HL-60/S4 treated with retinoic acid at 250 ng/mL for 4 days and 3 days (cell line): ENCODE measurements at regions not wholly inside any gene's neighbourhood (a gene's known extent, or its start where the extent isn't known, plus 50 kb on each side); places are given as distances from the start of the nearest gene placed in this dataset.

Experiments used
- in situ Hi-C: fragments of 300-500 bp; cut with MboI; formaldehyde crosslinking; loops from 2 replicates; pipeline ENCODE4 v1.7.0; 2022; ENCODE audit warnings: low sequenced_read_pairs

DNA sequence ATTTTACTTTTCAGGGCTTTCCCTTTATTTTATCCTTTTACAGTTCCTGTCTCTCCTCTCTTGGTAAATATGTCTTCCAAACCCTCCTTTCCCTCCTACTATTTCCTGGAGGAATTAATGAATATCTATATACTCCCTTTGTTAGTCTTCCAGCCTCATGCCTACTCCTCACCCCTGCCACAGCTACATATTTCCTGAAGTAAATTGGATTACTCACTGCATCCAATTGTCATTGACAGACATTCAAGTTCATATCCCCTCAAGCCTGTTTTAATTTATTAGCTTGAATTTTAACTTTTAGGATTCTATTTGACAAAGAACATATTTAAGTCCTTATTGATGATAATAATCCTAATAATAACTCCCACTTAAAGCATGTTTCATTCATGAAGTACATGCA is 314.5 kb downstream of the TMEM161B start:
- in situ Hi-C loops, result no loop called here

DNA sequence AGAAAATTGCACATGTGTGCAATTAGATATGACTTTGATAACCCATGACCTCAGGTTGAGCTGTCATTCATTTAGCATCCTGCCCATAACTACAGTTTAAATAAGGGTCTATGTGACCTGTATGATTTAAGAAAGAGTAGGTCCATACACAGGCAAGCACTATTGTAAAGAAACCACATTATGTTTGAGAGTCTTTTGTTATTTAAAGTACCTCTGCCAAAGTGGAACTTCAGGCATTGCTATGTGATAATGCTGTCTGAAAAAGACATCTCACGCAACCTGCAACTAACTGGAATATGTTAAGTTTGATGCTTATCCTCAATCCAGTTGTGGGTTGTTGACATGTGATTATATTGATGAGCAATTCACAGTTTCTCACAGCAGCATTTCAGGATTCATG is 317.0 kb downstream of the TMEM161B start:
- in situ Hi-C loops, result no loop called here

DNA sequence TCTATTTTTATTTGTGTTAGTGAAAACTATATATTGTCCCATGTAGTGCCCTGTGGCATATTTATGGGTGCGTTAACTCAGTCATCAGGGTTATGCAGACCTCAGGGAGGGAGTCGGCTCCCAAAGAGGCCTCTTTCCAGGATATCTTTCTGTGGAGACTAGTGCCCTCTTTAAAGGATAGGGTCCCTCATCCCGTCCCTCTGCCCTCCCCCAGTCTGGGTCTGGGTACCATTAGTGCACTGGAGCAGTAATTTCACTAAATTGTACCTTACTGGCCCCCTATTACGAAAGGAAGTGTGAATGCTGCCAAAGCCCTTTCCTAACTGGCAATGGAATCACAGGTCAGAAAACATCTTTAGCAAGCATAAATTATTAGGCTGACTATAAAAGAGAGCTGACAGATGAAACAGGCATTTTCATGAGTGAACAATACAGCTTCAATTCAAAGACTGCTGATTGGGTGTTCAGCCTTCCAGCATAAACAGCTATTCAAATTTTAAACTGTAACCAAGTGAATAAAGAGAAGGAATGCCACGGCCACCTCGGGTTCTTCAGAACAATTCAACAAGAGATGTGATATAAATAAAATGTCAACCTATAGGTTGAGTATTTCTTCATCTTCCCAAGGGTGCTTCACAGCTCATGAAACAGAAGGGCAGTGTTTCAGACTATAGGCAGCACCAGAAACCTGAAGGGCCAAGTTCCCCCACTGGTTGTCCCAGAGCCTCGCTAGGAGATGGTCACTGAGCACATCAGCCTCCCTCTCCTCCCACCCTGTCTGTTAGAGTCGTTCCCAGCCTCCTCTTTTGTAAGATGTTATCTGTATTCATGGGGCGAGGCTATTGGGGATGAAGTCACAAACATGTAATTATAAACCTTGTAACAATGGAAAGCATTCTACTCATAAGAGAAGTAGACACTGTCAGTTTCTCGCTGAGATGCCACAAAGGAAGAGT is 318.7 kb downstream of the TMEM161B start:
- in situ Hi-C loops, result no loop called here

DNA sequence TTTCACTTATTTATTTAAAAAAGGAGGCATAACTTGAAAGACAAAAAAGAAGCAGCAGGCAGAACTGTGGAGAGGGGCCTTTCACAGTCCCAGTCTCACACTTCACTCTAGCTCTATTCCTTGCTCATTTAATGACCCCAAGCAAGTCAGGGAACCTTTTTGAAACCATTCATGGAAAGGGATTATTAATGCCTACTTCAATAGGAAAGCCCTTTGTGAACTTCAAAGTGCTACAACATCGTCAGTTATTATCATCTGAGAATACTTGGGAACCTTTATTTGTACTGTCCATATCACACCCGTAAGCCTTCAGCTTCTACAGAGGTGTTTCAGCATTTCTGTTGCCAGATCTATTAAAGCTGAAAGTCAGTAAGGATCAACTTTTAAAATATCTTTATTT is 320.2 kb downstream of the TMEM161B start:
- in situ Hi-C loops, result no loop called here

DNA sequence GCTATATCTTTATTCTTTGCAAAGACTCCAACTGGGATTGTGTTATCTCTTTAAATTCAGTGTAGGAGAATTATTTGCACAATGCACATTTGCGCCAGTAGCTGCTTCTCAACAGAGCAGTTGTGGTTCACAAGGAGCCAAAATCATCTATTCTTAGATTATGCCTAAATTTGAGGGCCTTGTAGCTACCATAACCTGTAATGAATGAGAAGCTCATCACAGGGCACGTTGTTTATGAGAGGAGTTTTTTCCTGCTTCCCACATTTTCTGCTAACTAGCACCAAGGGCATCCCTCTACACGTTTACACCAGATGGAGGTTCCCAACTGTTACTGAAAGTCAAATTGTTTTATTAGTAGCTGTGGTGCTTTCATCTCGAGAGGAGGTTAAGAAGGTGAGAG is 322.4 kb downstream of the TMEM161B start:
- in situ Hi-C loops, result no loop called here

DNA sequence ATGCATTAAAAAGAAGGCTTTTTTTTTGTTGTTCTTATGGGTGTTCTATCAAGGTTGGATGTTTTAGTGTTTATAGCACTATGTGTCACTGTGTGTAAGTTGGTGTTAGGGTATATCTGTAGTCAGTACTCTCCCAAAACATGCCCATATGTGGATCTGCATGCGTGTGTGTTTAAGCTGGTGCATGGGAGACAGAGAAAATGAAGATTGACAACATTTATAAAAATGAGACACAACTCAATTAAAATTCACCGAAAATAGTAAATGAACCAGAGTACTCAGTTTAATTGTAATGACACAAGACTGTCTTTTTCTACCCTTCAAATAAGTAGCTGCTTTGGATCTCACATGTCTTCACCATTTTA is 323.4 kb downstream of the TMEM161B start:
- in situ Hi-C loops, result no loop called here

DNA sequence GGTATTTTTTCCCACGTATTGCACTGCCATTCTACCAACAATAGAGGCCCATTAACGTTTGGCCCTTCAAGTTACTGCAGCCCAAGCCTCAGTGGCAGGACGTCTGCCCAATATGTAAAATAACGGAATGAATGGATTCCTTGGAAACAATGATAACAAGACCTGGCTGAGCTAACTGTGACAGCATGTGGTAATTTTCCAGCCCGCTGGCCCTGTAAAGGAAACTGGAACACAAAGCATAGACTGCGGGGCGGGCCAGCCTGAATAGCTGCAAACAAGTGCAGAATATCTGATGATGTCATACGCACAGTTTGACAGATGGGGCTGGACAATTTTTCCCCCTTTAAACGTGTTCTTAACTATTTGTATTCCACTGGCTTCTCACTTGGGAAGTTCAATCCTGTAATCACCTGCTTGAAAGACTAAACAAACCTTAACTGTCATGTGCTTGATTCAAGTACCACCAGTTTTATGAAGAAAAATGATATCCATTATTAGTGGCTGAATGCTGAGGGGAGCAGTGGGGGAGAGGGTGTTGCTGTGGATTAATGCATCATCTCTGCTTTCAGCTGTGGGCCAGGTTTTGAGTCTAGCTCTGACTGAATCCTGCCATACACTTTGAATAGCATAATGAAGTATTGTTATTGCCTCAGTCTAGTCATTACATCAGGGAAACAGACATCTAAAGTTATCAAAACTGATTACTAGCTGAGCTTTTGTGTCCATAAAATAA is 323.9 kb downstream of the TMEM161B start:
- in situ Hi-C loops, result no loop called here

DNA sequence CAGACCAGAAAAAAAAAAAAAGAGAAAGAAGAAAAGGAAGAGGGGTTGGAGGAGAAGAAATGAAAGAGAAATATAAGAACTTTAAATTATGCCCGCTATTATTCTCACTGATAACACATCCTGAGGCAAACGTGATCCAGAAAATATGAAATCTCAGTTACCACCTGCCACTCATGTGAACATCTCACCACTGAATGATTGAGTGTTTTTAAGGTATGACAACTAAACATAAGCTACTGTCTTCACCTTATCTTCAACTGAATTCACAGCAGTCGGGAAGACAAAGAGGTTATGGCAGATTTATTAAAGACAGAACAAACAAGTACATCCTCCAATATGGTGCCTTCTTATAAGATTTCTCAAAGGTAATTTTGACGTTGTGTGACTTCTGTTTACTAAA is 327.9 kb downstream of the TMEM161B start:
- in situ Hi-C loops, result no loop called here

DNA sequence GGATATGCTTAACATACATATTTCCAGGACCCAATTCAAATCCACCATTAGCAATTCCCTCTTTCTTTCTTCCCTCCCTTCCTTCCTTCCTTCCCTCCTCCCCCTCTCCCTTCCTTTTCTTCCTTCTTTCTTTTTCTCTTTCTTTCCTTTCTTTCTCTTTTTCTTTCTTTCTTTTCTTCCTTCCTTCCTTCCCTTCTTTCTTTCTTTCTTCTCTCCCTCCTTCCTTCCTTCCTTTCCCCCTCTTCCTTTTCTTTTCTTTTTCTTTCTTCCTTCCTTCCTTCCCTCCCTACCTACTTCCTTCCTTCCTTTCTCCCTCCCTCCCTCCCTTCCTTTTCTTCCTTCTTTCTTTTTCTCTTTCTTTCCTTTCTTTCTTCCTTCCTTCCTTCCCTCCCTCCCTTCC is 332.0 kb downstream of the TMEM161B start:
- in situ Hi-C loops, result no loop called here

DNA sequence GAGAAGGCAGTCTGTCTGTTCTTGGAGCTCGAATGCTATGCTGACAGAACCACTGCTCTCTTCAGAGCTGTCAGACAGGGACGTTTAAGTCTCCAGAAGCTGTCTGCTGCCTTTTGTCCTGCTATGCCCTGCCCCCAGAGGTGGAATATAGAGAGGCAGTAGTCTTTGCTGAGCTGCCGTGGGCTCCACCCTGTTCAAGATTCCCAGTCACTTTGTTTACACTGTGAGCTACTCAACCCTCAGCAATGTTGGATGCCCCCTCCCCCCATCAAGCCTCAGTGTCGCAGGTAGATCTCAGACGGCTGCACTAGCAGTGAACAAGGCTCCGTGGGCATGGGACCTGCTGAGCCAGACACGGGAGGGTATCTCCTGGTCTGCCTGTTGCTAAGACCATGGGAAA is 344.2 kb downstream of the TMEM161B start:
- in situ Hi-C loops, result no loop called here

DNA sequence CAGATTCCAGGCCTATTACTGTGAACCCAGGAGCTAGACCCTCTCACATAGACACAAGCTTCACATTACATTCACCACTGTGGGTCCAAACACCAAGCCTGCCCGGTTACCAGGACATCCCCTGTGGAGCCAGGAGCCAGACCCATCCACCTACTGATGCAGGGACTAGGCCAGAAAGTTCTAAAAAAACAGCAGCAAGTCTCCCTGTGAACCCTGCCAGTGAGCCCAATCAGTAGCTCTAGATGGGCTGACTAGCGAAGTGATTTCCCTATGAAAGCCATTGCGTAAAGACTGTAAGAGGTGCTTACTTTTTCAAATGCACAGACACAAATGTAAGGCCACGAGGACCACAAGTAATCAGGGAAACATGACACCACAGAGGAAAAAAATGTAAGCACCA is 352.3 kb downstream of the TMEM161B start:
- in situ Hi-C loops, result no loop called here

DNA sequence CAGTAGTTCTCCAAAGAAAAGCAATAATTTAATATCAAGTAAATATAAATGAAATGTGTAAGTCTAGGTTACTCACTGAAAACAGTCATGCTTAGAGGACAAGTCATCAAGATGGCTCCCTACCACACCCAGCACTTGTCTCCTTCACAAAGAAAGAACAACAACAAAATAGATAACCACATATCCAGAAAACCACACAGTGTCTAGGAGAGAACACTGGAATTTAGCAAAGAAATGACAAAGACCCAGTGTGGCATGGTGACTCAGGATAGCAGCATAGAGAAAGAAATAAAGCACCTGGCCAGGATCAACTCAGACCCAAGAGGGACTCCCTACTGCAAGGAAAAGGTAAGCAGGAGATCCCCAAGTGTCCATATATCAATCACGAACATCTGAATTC is 356.2 kb downstream of the TMEM161B start:
- in situ Hi-C loops, result no loop called here

DNA sequence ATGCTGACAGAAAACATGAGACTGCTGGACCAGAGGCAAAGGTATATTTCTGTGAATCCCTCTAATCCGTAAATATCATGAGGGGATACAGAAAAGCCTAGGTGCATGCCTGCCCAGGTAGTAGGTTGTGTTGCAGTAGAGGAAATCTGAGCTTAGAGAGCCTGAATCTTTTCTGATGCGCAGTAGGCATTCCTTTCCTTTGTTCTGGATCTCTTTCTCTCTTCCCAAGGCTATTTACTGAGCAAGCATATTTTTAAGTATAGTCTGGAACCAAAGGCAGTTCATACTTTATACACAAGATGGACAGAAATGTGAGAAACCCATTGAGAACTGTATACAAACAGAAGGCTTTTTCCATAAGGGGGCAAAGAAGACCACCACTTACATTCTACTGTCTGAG is 359.3 kb downstream of the TMEM161B start:
- in situ Hi-C loops, result no loop called here

DNA sequence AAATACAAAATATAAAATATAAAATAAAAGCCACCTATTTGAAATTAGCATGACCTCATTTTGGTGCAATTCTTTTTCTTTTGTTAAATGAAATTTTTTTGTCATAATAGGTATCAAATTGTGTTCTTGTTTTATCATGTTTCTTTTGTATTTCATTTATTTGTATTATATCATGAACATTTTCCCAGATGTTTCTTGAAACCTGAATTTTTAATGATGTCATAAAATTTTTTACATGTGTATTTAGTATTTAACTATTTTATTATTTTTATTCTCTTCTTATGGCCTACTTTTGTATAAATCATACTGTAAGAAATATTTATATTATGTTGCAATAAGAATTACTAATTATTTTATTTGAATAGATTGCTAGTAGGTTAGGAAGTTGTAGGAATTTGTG is 361.7 kb downstream of the TMEM161B start:
- in situ Hi-C loops, result no loop called here

DNA sequence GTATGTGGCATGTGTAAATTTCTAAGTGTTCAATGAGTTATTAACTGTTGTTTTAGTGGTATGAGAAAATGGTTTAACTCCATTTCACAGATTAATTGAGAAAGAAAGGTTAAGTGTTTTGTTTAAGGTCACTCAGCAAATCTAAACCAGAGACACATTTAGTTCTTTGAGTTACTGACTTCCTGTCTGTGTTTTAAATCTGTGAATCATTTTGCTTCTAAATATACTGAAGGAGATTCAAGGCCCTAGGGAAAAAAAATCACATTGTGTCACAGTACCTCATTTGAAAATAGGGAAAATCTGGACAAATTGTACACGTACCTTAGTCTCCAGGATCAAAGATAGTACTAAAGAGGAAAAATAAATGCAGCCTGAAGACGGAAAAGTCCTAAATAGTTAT is 368.2 kb downstream of the TMEM161B start:
- in situ Hi-C loops, result no loop called here

DNA sequence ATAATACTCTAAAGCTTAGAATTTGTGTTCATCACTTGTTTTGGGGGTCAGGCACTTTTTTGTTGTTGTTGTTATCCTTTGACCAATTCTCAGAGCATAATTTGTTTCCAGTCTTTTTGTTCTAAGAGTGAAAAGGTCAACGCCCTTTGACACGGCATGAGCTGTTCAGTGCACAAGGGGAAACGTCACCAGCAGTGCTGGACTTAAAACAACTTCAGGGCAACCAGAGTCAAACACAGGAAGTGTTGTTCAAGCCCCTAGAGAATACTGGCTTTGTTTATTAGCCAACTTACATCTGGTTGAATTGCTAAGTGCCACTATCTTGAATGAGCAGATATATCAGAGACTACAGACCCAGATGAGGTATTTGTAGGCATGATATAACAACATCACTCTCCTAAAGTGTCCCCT is 368.9 kb downstream of the TMEM161B start:
- in situ Hi-C loops, result no loop called here

DNA sequence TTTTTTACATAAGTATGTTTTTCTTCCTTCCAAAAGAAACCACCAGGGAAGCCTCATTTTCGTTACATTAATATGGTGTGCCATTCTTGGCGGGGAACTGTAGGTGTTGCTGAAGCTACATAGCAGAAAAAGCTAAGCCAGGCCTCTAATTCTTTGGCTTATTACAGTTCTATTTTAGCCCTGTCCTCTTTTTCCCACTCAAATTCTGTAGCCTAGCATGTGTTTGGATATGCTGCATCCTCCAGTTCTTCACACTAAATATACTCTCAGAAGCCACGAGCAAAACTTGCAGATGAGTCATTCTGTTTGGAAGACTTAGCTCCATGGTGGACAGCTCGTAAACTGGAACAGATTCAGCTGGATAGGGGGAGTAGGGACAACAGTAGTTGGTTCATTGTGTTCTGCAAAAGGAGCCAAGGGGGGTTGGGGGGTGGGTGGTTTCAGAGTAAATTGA is 369.4 kb downstream of the TMEM161B start:
- in situ Hi-C loops, result no loop called here

DNA sequence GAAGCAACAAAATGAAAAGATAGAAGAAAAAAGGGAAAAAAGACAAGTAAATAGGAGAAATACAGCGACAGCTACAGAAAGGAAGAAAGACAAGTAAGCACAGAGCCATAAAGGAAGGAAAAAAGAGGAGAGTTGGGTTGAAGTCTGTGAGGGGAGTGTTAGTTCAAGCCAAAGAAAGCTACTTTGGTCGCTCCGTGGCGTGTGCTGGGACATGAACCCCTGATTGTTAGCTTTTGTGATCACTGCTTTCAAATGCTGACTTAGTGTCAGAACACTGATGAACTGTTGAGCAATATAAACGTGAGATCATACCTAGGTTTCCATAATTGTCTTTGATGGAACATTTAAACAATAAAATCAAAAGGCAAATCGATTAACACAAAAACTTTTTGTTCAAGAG is 370.1 kb downstream of the TMEM161B start:
- in situ Hi-C loops, result no loop called here

DNA sequence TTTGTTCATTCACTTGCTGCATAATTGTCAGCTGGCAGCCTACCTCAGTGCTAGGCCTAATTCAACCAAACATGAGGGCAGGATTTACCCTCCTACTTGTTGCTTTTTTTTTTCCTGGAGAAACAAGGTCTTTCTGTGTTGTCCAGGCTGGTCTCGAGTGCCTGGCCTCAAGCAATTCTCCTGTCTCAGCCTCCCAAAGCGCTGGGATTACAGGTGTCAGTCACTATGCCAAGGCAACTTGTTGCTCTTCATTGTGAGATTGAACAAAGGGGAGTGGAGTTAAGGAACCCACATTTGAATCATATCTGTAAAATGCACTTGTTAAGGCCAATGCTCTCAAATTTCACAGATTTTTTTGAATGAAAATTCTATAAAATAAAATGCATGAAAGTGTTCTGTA is 380.5 kb downstream of the TMEM161B start:
- in situ Hi-C loops, result no loop called here

DNA sequence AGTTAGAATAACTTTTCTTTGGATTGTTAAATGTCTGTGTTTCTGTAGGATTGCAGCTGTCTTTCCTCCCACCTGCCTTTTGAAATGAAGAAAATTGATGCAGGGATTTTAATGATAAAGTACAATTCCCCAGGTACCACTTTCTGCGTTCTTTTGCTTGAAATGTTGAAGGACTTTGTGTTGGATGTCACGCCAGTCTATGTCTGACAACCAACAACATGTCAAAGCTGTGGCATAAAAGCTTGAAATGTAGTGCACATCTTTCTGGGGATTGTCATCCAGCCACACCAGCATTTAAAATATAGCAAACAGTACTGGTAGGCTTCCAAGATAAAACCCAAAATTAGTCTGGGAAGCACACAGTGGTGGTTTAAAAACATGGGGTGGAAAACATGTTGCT is 381.4 kb downstream of the TMEM161B start:
- in situ Hi-C loops, result no loop called here

DNA sequence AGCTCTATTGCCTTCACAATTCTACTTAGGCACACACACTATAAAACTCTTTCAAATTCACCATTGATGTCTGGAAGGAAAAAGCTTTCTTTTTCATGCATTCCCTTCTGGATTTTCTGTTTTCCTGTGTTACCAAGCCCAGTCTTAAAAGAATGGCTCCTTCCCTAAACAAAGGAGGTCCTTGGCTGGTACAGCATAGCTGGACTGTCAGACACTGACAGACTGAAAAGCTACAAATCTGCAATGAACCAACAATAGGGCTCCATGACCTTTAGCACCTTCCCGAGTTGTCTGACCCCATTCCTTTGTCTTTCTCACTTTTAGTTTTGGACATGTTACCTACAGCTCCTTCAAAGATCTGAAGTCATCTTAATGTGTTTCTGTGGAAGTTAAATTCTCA is 382.5 kb downstream of the TMEM161B start:
- in situ Hi-C loops, result no loop called here

DNA sequence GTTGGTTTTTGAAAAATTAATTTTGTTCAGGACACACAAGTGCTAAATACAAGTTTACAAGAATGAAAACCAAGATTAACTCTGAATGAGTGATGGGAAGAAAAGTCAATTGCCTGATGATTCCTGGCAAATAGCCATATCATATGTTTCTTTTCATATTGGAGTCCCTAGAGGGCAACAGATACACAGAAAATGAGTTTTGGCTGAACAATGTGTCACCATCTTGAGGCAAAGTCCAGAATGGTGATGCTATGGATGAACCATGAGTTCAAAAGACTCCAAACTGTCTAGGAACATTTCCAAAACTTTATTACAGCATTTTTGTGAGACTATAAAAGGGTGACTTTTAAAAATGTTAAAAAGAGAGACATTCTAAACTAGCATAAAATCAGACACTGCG is 382.9 kb downstream of the TMEM161B start:
- in situ Hi-C loops, result no loop called here
